ENCODE measurements at regions not wholly inside any gene's neighbourhood (a gene's known extent, or its start where the extent isn't known, plus 50 kb on each side); places are given as distances from the start of the nearest gene placed in this dataset.

DNA sequence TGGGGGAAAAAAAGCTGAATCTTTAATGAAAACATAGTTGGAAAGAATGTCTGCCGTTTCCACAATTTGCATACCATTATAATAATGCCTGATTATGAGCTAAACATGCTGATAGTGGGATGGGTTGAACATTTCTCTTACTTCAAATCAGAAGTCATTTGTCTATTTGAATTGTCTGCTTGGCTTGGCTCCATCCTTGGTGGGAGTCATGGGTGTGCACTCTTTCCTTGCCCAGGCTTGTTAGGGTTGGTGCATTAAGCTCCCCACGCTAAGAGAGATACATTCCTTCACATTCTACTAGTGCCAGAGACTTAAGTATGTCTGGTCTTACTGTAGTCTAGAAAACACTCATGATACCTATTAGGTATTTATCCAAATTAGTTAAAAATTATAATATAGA, 121.4 kb upstream of the RARB start:
- no peak overlapping the region for H3K4me3 Mint-ChIP-seq
- Histone ChIP-seq H3K27me3 (ENCODE audit: control insufficient read depth in 2 of 2, insufficient read depth in 2 of 2, low read length in 2 of 2) (no peaks in the 10 kb centered on the region), H3K27ac (ENCODE audit: low read depth in 1 of 2, low read length in 2 of 2) (no peak overlapping the region), H3K9ac (ENCODE audit: insufficient read depth, low read length, poor library complexity, severe bottlenecking) (no peak overlapping the region), H3K36me3 (replicated peaks in 1 of 2; ENCODE audit: control insufficient read depth in 1 of 2, insufficient read depth in 2 of 2, low read length in 2 of 2) (no peaks in the 10 kb centered on the region), H3K79me2 (ENCODE audit: insufficient read depth, low read length) (no peaks in the 10 kb centered on the region), H3K4me3 (replicated peaks in 1 of 3; ENCODE audit: low read depth in 2 of 3, low read length in 3 of 3) (no peak overlapping the region), H3K4me2 (replicated peaks; ENCODE audit: extremely low read depth, low read length, poor library complexity, severe bottlenecking) (no peak overlapping the region), H3K9me3 (replicated peaks in 1 of 2; ENCODE audit: control insufficient read depth in 1 of 2, insufficient read depth in 1 of 2, low read length in 2 of 2) (peaks cover 3 to 14% of the 10 kb centered on the region in 2 donors), H2AFZ (ENCODE audit: insufficient read depth, low read depth, low read length, poor library complexity, severe bottlenecking) (no peak overlapping the region), H4K20me1 (ENCODE audit: insufficient read depth, low read length) (no peaks in the 10 kb centered on the region), H3K4me1 (ENCODE audit: control insufficient read depth in 1 of 2, insufficient read depth in 2 of 2, low read length in 2 of 2) (no peaks in the 10 kb centered on the region)
- no peaks in the 10 kb centered on the region for H3K36me3 Mint-ChIP-seq
- H3K9me3 Mint-ChIP-seq: peaks cover 0 to 18% (median 7%) of the 10 kb centered on the region in 7 donors
- H3K27me3 Mint-ChIP-seq (ENCODE audit: low read depth in 3 of 3): no peaks in the 10 kb centered on the region
- H3K27ac Mint-ChIP-seq: no peak overlapping the region
- intact Hi-C loops (cut with micrococcal nuclease): no loop called here
- no CpG with 5 or more reads among the region's 2 CpGs for WGBS (ENCODE audit: insufficient coverage)
- no peak for DNase-seq
- no peak for TF ChIP-seq CTCF (IDR thresholded peaks at IDR 0.05)
- H3K4me1 Mint-ChIP-seq: no peaks in the 10 kb centered on the region

- H3K27me3 Mint-ChIP-seq (ENCODE audit: low read depth in 3 of 3): no peaks in the 10 kb centered on the region
- intact Hi-C loops (cut with micrococcal nuclease): no loop called here
- H3K27ac ChIP-seq (ENCODE audit: low read depth in 1 of 2, low read length in 2 of 2): no peak overlapping the region
- H3K9ac ChIP-seq (ENCODE audit: insufficient read depth, low read length, poor library complexity, severe bottlenecking): no peak overlapping the region
- no peak overlapping the region for H3K4me3 ChIP-seq (replicated peaks in 1 of 3; ENCODE audit: low read depth in 2 of 3, low read length in 3 of 3)
- peaks cover 0 to 14% (median 6%) of the 10 kb centered on the region in 7 donors for H3K9me3 Mint-ChIP-seq
- H3K4me1 Mint-ChIP-seq: no peaks in the 10 kb centered on the region
- no peak for TF ChIP-seq CTCF (IDR thresholded peaks at IDR 0.05)
- peaks cover 3 to 14% of the 10 kb centered on the region in 2 donors for H3K9me3 ChIP-seq (replicated peaks in 1 of 2; ENCODE audit: control insufficient read depth in 1 of 2, insufficient read depth in 1 of 2, low read length in 2 of 2)
- no peaks in the 10 kb centered on the region for H3K36me3 ChIP-seq (replicated peaks in 1 of 2; ENCODE audit: control insufficient read depth in 1 of 2, insufficient read depth in 2 of 2, low read length in 2 of 2)
- no peak overlapping the region for H3K4me3 Mint-ChIP-seq
- H2AFZ ChIP-seq (ENCODE audit: insufficient read depth, low read depth, low read length, poor library complexity, severe bottlenecking): no peak overlapping the region
- no peaks in the 10 kb centered on the region for H4K20me1 ChIP-seq (ENCODE audit: insufficient read depth, low read length)
- H3K79me2 ChIP-seq (ENCODE audit: insufficient read depth, low read length): no peaks in the 10 kb centered on the region
- no peaks in the 10 kb centered on the region for H3K4me1 ChIP-seq (ENCODE audit: control insufficient read depth in 1 of 2, insufficient read depth in 2 of 2, low read length in 2 of 2)
- H3K4me2 ChIP-seq (replicated peaks; ENCODE audit: extremely low read depth, low read length, poor library complexity, severe bottlenecking): no peak overlapping the region
- no peak for DNase-seq
- H3K27me3 ChIP-seq (ENCODE audit: control insufficient read depth in 2 of 2, insufficient read depth in 2 of 2, low read length in 2 of 2): no peaks in the 10 kb centered on the region
- WGBS (ENCODE audit: insufficient coverage): no CpG with 5 or more reads among the region's 2 CpGs
- no peak overlapping the region for H3K27ac Mint-ChIP-seq
- no peaks in the 10 kb centered on the region for H3K36me3 Mint-ChIP-seq
Measured at GRCh38 chr3:25313286-25313685, 114.8 kb upstream of the RARB start.

Measured in CD14-positive monocyte (primary cell).